ENCODE measurements at regions not wholly inside any gene's neighbourhood (a gene's known extent, or its start where the extent isn't known, plus 50 kb on each side); places are given as distances from the start of the nearest gene placed in this dataset.

DNA sequence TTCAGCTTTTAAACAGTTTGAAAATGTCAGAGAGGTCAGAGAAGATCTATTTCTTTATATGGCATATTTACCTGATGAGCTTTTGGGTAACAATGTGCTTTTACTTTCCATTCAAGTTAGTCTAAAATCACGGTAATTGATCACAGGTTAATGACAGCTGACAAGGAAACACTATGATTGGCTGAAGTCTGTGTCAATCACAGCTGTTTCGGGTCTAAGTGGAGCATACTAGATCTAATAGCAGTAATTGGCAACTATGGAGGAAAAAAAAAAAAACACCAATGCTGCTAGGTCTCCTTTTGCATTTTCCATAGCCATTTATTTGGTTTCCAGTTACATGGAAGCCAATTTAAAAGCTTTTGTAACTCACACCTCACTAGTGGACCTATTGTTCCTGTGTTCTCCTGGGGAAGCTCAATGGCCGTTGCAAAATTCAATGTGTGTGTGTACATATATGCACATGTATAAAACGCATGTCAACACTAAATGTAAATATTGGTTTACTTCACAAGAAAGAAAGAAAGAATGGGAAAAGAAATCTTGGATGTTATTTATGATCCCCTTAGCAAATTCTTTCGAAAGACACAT is 568.3 kb upstream of the ZFHX3 start:
- TF ChIP-seq POLR2A (IDR thresholded peaks at IDR 0.05) = no peak
- TF ChIP-seq, protein P1, sequence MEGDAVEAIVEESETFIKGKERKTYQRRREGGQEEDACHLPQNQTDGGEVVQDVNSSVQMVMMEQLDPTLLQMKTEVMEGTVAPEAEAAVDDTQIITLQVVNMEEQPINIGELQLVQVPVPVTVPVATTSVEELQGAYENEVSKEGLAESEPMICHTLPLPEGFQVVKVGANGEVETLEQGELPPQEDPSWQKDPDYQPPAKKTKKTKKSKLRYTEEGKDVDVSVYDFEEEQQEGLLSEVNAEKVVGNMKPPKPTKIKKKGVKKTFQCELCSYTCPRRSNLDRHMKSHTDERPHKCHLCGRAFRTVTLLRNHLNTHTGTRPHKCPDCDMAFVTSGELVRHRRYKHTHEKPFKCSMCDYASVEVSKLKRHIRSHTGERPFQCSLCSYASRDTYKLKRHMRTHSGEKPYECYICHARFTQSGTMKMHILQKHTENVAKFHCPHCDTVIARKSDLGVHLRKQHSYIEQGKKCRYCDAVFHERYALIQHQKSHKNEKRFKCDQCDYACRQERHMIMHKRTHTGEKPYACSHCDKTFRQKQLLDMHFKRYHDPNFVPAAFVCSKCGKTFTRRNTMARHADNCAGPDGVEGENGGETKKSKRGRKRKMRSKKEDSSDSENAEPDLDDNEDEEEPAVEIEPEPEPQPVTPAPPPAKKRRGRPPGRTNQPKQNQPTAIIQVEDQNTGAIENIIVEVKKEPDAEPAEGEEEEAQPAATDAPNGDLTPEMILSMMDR (IDR thresholded peaks at IDR 0.05) = no peak

Data from suprapubic skin (tissue), 3 donors.